ENCODE measurements at regions not wholly inside any gene's neighbourhood (a gene's known extent, or its start where the extent isn't known, plus 50 kb on each side); places are given as distances from the start of the nearest gene placed in this dataset.
A peak's percentile ranks its signal among the peaks of the same experiment; 100 is the strongest.

GRCh38 chr12:98446682-98447081 lies 68.7 kb upstream of the TMPO start:
- no peak for DNase-seq (ENCODE audit: low read depth in 4 of 4, low spot score in 3 of 4)

- no peak for DNase-seq (ENCODE audit: low read depth in 4 of 4, low spot score in 3 of 4)
These were observed 65.8 kb upstream of the TMPO start for GRCh38 chr12:98449584-98449983.

- DNase-seq (ENCODE audit: low read depth in 4 of 4, low spot score in 3 of 4): no peak
These were observed 62.3 kb upstream of the TMPO start for GRCh38 chr12:98453070-98453469.

- DNase-seq (ENCODE audit: low read depth in 4 of 4, low spot score in 3 of 4): no peak
These were observed 61.9 kb upstream of the TMPO start for GRCh38 chr12:98453492-98453891.

GRCh38 chr12:98456041-98456440 lies 59.3 kb upstream of the TMPO start:
- no peak for DNase-seq (ENCODE audit: low read depth in 4 of 4, low spot score in 3 of 4)

GRCh38 chr12:98456576-98457573 lies 58.5 kb upstream of the TMPO start:
- DNase-seq (ENCODE audit: low read depth in 4 of 4, low spot score in 3 of 4): peak in 2 of 4 donors; percentile 28 to 48

GRCh38 chr12:98464190-98464589 lies 51.2 kb upstream of the TMPO start:
- DNase-seq (ENCODE audit: low read depth in 4 of 4, low spot score in 3 of 4): no peak

GRCh38 chr12:98465505-98465904 lies 49.9 kb upstream of the TMPO start:
- DNase-seq (ENCODE audit: low read depth in 4 of 4, low spot score in 3 of 4): no peak
